ENCODE measurements at regions not wholly inside any gene's neighbourhood (a gene's known extent, or its start where the extent isn't known, plus 50 kb on each side); places are given as distances from the start of the nearest gene placed in this dataset.

- TF ChIP-seq CTCF (IDR thresholded peaks at IDR 0.05 in 2 of 3, conservative IDR thresholded peaks at IDR 0.05 in 1 of 3; ENCODE audit: control insufficient read depth in 2 of 3, extremely low read depth in 1 of 3, insufficient read depth in 1 of 3, low read depth in 3 of 3, low read length in 3 of 3) (no peak), MXI1 (IDR thresholded peaks at IDR 0.05; ENCODE audit: low read depth, low read length) (no peak), MEF2A (IDR thresholded peaks at IDR 0.05; ENCODE audit: insufficient read depth, low read depth, low read length) (no peak)
These were observed 115.6 kb downstream of the FHIP1A start for GRCh38 chr4:151524610-151525009.
